A673 (cell line): ENCODE measurements at regions not wholly inside any gene's neighbourhood (a gene's known extent, or its start where the extent isn't known, plus 50 kb on each side); places are given as distances from the start of the nearest gene placed in this dataset.
"Not testable (repeated sequence)": the region's sequence is repeated elsewhere in the genome, so short reads cannot be mapped to it uniquely, and the experiment has no call there.

Experiments used
- CTCF ChIP-seq: fragments of 300-800, 200-600 bp; sonication (generic); conservative IDR thresholded peaks from 2 replicates; pipeline ENCODE4 v1.5.1; 2017; ENCODE audit warnings: low read depth, mild to moderate bottlenecking, antibody characterized with exemption, low read length, moderate library complexity, mixed read lengths
- EZH2 ChIP-seq: fragments of 200-600 bp; sonication (generic); IDR thresholded peaks from 2 replicates; pipeline ENCODE4 v1.6.1; 2017; ENCODE audit warnings: borderline replicate concordance, low read depth, mild to moderate bottlenecking, mixed read lengths, antibody characterized with exemption, low read length; ENCODE audit not compliant: poor library complexity, severe bottlenecking

GRCh38 chr5:18006235-18006634 lies 372.0 kb downstream of the TAF11L14 start:
- TF ChIP-seq CTCF, EZH2: not testable (repeated sequence)
